Neural cell (in vitro differentiated cells): ENCODE measurements at regions not wholly inside any gene's neighbourhood (a gene's known extent, or its start where the extent isn't known, plus 50 kb on each side); places are given as distances from the start of the nearest gene placed in this dataset.

ENCODE experiments used
- CTCF ChIP-seq: fragments of 450-650 bp; IDR thresholded peaks from 2 replicates; pipeline ENCODE4 v1.5.1; 2014; ENCODE audit warnings: antibody characterized with exemption, mild to moderate bottlenecking, moderate library complexity; ENCODE audit not compliant: poor library complexity, severe bottlenecking
- EP300 ChIP-seq: fragments of 450-650 bp; conservative IDR thresholded peaks from 2 replicates; pipeline ENCODE4 v1.6.1; 2014; ENCODE audit warnings: antibody characterized with exemption, mild to moderate bottlenecking, moderate library complexity; ENCODE audit not compliant: poor library complexity, severe bottlenecking
- EZH2 ChIP-seq: fragments of 200-600, 300-800 bp; shearing (Covaris generic), sonication (generic); IDR thresholded peaks from 2 replicates; pipeline ENCODE4 v1.6.1; 2014; ENCODE audit warnings: antibody characterized with exemption, low read length, borderline replicate concordance, mild to moderate bottlenecking; ENCODE audit not compliant: insufficient read depth, poor library complexity, severe bottlenecking
- POLR2AphosphoS5 ChIP-seq: IDR thresholded peaks from 2 replicates; pipeline ENCODE4 v1.6.1; 2012
- RAD21 ChIP-seq: fragments of 450-650 bp; conservative IDR thresholded peaks from 2 replicates; pipeline ENCODE4 v1.6.1; 2014; ENCODE audit warnings: antibody characterized with exemption, mild to moderate bottlenecking, moderate library complexity
- TAF1 ChIP-seq: IDR thresholded peaks from 2 replicates; pipeline ENCODE4 v1.6.1; 2012; ENCODE audit warnings: low read depth

GRCh38 chr6:133092771-133093170, 148.4 kb upstream of the EYA4 start:
- TF ChIP-seq POLR2AphosphoS5 (no peak), EZH2 (no peak), RAD21 (no peak), CTCF (no peak), EP300 (no peak), TAF1 (no peak)
